Prostate gland (tissue), 2 donors: ENCODE measurements at regions not wholly inside any gene's neighbourhood (a gene's known extent, or its start where the extent isn't known, plus 50 kb on each side); places are given as distances from the start of the nearest gene placed in this dataset.
"Not testable (repeated sequence)": the region's sequence is repeated elsewhere in the genome, so short reads cannot be mapped to it uniquely, and the experiment has no call there.

ENCODE experiments used
- POLR2A ChIP-seq: fragments of 450-650 bp; IDR thresholded peaks from one replicate; pipeline ENCODE4 v1.6.1; 2016; ENCODE audit warnings: antibody characterized with exemption, mild to moderate bottlenecking
- TF ChIP-seq, protein P1 (sequence below), 4 experiments: fragments of 200-600 bp in 2 of 4; fragments of 450-650 bp in 2 of 4; sonication (generic) in 2 of 4; IDR thresholded peaks; 1 replicate in 3 of 4; 2 replicates in 1 of 4; pipeline ENCODE4 v1.5.1; 2016 to 2019; ENCODE audit warnings: antibody characterized with exemption in 4 of 4, mild to moderate bottlenecking in 2 of 4, moderate library complexity in 2 of 4

DNA sequence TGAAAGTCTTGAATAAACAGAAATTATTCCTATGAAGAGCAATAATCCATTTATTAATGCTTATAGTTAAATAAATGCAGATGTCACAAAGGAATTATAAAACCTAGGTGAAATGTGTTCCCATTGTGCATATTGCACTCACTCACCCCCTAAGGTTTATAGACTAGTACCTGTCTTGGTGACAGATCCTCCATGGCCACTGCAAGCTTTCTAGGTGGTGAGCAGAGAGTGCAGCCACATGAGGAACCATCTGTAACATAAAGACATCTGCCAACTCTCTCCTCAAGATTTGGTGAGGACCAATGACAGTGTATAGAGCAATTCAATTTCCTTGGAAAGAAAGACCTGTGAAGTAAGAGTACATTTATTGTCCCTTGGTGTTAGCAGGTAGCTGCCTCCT is 616.4 kb downstream of the CENPC start:
- not testable (repeated sequence) for TF ChIP-seq POLR2A
- TF ChIP-seq, protein P1, sequence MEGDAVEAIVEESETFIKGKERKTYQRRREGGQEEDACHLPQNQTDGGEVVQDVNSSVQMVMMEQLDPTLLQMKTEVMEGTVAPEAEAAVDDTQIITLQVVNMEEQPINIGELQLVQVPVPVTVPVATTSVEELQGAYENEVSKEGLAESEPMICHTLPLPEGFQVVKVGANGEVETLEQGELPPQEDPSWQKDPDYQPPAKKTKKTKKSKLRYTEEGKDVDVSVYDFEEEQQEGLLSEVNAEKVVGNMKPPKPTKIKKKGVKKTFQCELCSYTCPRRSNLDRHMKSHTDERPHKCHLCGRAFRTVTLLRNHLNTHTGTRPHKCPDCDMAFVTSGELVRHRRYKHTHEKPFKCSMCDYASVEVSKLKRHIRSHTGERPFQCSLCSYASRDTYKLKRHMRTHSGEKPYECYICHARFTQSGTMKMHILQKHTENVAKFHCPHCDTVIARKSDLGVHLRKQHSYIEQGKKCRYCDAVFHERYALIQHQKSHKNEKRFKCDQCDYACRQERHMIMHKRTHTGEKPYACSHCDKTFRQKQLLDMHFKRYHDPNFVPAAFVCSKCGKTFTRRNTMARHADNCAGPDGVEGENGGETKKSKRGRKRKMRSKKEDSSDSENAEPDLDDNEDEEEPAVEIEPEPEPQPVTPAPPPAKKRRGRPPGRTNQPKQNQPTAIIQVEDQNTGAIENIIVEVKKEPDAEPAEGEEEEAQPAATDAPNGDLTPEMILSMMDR (IDR thresholded peaks at IDR 0.05) = not testable (repeated sequence)
